Heart left ventricle (tissue), 13 donors: ENCODE measurements at regions not wholly inside any gene's neighbourhood (a gene's known extent, or its start where the extent isn't known, plus 50 kb on each side); places are given as distances from the start of the nearest gene placed in this dataset.

Source experiments
- POLR2A ChIP-seq, 2 donors: fragments of 450-650 bp; IDR thresholded peaks; one replicate each; pipeline ENCODE4 v1.6.1; 2017; ENCODE audit warnings: antibody characterized with exemption in 2 of 2, mild to moderate bottlenecking in 2 of 2, moderate library complexity in 2 of 2
- TF ChIP-seq, protein P1 (sequence below), 12 donors: fragments of 200-600 bp; sonication (generic) in 4 of 12; IDR thresholded peaks; one replicate each; pipeline versions ENCODE4 v1.5.0 to v1.8.0; 2018 to 2022; ENCODE audit warnings: antibody characterized with exemption in 12 of 12, mild to moderate bottlenecking in 5 of 12
- donor health status: ischemic (EF 13 %, LVEDD 7.1; RV severe dilation, severe dysfunction).
- donor health status: DM: no; HTN: yes; CAD: no.
- donor health status: DM: no; HTN: no; CAD: no.
- donor health status: ischemic (EF 25% LVEDD 6.9; RV normal size, moderate dysfunction).
- donor health status: ischemic (EF 25% LVEDD 5.7; RV mildly dilated, moderate dysfunction).
- donor health status: ischemic (EF 35%, LVEDD 5.7; RV mildly dilated, moderate dysfunction).
- donor health status: nonischemic (EF 11% LVEDD 7.7; RV severe dilation, severe dysfunction).
- donor health status: DM: yes; HTN: yes; CAD: no.
- donor health status: PGD.
- donor health status: ischemic (EF 29% LVEDD 5.4; RV normal size, mild dysfunction).
- donor health status: nonischemic (EF 23%, LVEDD 6.1; RV moderate dilation, normal function).

DNA sequence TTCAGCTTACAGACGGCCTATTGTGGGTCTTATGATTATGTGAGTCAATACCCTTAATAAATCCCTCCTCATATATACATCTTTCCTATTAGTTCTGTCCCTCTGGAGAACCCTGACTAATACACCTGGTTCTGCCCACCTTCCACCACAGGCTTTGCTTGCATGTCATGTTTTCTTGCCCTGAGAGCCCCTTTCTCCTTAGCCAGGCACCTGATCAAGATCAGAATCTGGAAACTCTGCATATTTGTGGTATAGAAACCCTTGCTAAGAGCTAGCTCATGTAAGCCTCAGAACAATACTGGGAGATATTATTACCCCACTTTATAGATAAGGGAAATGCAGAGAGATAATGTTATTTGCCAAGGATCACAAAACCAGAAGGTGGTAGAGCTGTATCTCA, 52.9 kb upstream of the JDP2 start:
- TF ChIP-seq, protein P1, sequence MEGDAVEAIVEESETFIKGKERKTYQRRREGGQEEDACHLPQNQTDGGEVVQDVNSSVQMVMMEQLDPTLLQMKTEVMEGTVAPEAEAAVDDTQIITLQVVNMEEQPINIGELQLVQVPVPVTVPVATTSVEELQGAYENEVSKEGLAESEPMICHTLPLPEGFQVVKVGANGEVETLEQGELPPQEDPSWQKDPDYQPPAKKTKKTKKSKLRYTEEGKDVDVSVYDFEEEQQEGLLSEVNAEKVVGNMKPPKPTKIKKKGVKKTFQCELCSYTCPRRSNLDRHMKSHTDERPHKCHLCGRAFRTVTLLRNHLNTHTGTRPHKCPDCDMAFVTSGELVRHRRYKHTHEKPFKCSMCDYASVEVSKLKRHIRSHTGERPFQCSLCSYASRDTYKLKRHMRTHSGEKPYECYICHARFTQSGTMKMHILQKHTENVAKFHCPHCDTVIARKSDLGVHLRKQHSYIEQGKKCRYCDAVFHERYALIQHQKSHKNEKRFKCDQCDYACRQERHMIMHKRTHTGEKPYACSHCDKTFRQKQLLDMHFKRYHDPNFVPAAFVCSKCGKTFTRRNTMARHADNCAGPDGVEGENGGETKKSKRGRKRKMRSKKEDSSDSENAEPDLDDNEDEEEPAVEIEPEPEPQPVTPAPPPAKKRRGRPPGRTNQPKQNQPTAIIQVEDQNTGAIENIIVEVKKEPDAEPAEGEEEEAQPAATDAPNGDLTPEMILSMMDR (IDR thresholded peaks at IDR 0.05): no peak
- TF ChIP-seq POLR2A (IDR thresholded peaks at IDR 0.05): no peak
